ENCODE measurements at regions not wholly inside any gene's neighbourhood (a gene's known extent, or its start where the extent isn't known, plus 50 kb on each side); places are given as distances from the start of the nearest gene placed in this dataset.
"Not testable (repeated sequence)": the region's sequence is repeated elsewhere in the genome, so short reads cannot be mapped to it uniquely, and the experiment has no call there.

DNA sequence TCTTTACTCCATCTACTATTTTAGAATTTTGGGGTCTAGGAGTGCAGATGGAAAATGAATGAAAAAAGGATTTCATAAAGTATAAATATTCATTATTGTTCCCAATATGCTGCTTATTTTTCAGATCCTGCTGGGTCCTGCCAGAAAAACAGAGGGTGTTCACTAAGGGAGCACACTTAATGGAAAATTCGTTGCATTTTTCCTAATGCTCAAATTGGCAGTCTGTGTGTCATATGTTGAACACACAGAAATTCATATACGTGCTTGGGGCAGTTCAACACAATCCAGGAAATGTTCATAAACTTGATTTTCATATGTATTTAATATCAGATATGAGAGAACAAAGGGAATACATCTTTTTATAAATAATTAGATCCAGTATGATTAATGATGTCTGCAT lies 1019.4 kb downstream of the EPHA7 start:
- TF ChIP-seq, protein P1, sequence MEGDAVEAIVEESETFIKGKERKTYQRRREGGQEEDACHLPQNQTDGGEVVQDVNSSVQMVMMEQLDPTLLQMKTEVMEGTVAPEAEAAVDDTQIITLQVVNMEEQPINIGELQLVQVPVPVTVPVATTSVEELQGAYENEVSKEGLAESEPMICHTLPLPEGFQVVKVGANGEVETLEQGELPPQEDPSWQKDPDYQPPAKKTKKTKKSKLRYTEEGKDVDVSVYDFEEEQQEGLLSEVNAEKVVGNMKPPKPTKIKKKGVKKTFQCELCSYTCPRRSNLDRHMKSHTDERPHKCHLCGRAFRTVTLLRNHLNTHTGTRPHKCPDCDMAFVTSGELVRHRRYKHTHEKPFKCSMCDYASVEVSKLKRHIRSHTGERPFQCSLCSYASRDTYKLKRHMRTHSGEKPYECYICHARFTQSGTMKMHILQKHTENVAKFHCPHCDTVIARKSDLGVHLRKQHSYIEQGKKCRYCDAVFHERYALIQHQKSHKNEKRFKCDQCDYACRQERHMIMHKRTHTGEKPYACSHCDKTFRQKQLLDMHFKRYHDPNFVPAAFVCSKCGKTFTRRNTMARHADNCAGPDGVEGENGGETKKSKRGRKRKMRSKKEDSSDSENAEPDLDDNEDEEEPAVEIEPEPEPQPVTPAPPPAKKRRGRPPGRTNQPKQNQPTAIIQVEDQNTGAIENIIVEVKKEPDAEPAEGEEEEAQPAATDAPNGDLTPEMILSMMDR (conservative IDR thresholded peaks at IDR 0.05; ENCODE audit: low read depth, low read length), result no peak
- no peak overlapping the region for H3K4me3 ChIP-seq (ENCODE audit: low read depth, low read length)
- no peak for DNase-seq (ENCODE audit: low read depth)

DNA sequence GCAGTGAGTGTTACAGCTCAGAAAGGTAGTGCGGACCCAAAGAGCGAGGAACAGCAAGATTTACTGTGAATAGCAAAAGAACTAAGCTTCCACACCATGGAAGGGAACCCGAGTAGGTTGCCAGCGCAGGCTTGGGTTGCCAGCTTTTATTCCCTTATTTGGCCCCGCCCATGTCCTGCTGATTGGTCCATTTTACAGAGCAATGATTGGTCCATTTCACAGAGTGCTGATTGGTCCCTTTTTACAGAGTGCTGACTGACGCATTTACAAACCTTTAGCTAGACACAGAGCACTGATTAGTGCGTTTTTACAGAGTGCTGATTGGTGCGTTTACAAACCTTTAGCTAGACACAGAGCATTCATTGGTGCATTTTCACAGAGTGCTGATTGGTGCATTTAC lies 1030.7 kb downstream of the EPHA7 start:
- DNase-seq (ENCODE audit: low read depth); H3K4me3 ChIP-seq (ENCODE audit: low read depth, low read length): not testable (repeated sequence)

DNA sequence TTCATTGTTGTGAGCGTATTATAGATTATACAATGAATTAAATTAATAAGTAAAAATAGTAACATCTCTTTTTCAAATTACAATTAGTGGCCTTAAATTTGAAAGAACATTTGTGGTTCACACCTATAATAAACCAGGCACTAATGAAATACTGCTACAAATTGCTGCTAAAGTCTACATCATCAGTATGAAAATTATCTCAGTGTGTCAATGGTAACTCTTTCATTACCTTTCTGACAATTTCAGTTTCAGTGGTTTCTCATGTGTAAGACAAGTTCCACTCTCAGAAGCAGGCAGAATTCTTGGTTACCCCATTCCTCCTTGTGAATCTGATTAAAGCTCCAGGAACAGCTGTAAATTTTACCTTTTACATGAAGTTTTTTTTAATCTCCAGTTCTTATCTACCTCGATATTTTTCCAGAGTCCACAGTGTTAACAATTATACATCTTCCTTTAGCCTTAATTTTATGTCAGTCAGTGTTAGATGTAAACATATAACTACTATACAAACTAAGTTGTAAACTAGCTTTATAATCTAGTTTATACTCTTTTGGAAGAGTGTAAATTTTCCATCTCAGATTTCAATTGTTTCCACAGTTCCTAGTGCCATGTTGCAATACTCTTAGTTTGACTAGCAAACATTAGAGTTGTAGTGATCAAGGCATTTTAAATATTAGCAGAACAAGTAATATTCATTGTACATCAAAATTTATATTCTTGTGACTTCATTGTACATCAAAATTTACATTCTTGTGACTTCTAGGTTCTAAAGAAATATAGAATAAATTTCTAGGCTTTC lies 1038.4 kb downstream of the EPHA7 start:
- H3K4me3 ChIP-seq (ENCODE audit: low read depth, low read length), result no peak overlapping the region
- TF ChIP-seq, protein P1 (conservative IDR thresholded peaks at IDR 0.05; ENCODE audit: low read depth, low read length), result no peak
- DNase-seq (ENCODE audit: low read depth), result no peak

DNA sequence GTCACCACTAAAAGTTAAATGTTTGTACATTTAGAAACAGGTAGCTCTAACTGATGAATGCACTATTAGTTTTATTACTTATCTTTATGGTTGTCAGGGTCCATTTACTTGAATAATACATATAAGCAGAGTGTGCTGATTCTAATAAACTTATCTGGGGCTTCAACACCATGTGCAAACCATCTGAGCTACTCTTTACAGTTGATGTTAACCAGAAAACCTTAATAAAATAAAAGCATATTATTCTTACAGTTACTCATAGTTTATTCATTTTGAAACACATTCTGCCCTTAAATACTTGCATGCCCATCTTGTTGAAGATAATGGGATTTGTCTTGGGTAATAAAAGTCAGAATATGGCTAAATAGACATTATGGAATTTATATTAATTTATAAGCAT lies 1042.2 kb downstream of the EPHA7 start:
- H3K4me3 ChIP-seq (ENCODE audit: low read depth, low read length), result no peak overlapping the region
- no peak for DNase-seq (ENCODE audit: low read depth)
- TF ChIP-seq, protein P1 (conservative IDR thresholded peaks at IDR 0.05; ENCODE audit: low read depth, low read length), result no peak

DNA sequence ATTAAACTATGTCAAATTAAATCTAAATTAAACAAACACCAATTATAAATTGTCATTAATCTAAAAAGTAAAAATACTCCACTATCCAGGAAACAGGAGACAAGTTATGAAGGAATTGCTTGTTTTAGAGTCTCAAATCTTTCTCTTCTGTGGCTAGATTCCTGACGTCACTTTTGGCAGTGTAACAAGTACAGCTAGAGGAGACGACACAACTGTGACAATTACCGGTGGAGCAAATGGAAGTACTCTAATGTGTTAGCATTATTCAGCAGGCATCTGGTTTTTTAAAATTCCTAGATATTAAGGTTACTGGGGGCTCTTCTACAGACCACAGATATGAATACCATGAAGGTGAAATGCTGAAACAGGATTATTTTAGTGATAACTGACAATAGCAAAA lies 1042.7 kb downstream of the EPHA7 start:
- DNase-seq (ENCODE audit: low read depth), result no peak
- TF ChIP-seq, protein P1 (conservative IDR thresholded peaks at IDR 0.05; ENCODE audit: low read depth, low read length), result no peak

DNA sequence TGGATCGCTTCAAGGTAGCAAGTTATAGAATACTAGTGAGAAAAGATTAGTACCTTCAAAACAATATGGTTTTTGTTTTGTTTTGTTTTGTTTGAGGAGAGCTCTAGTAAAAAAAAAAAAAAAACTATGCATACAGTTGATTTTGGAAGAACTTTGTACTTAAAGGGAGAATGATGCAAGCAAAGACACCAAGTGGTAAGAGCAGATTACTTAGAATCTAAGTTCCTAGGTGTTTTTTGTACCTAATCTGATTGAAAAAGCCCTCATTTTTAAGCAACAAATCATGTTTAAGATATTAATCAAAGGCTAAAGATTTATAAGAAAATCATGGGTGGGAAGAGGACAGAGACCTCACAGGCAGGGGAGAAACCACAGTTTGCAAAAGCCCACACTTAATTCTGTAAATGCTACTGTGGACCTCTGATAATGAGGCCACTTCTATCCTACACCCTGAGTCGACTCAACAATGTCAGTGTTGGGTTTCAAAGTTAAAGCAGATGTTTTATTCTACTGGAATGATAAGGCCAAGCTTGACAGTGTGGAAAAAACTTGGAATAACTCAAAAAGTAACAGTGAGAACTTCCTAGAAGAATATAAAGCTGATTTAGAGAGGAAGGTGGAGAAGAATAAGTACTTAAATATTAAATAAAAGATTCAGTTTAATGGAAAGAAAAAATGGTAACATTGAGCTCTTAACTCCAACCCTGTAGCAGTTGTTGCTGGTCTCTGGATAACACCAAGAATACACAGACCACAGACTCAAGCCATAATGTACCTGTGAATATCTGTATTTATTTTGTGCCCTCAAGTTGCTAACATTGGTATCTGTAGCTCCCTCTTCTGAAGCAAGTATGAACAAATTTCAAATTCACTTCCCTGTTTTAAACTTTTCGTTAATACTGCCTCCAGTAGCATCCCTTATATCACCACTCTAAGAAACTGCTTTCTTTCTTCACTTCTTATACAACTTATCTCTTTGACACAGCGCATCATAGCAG lies 1047.8 kb downstream of the EPHA7 start:
- no peak for DNase-seq (ENCODE audit: low read depth)
- TF ChIP-seq, protein P1 (conservative IDR thresholded peaks at IDR 0.05; ENCODE audit: low read depth, low read length), result no peak
- H3K4me3 ChIP-seq (ENCODE audit: low read depth, low read length), result no peak overlapping the region

More for the DNA sequence above, 1042.7 kb downstream of the EPHA7 start:
- H3K4me3 ChIP-seq (ENCODE audit: low read depth, low read length), result no peak overlapping the region

DNA sequence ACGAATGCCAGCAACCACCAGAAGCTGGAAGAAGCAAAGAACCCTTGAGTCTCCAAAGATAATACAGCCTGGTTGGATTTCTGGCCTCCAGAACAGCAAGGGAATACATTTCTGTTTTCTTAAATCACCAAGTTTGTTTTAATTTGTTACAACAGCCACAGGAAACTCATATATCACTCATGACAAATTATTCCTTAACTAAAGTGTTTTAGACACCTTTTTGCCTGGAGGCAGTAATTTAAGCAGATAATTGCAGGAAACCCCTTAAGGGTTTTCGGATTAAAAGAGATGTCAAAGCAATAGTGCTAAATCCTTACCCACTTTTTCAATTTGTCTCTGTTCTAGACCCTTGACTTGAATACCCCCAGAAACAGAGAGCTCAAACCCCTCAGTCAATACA lies 1050.0 kb downstream of the EPHA7 start:
- no peak for DNase-seq (ENCODE audit: low read depth)
- H3K4me3 ChIP-seq (ENCODE audit: low read depth, low read length), result no peak overlapping the region
- TF ChIP-seq, protein P1 (conservative IDR thresholded peaks at IDR 0.05; ENCODE audit: low read depth, low read length), result no peak

All from epithelial cell of proximal tubule (primary cell).